ENCODE measurements at regions not wholly inside any gene's neighbourhood (a gene's known extent, or its start where the extent isn't known, plus 50 kb on each side); places are given as distances from the start of the nearest gene placed in this dataset.

DNA sequence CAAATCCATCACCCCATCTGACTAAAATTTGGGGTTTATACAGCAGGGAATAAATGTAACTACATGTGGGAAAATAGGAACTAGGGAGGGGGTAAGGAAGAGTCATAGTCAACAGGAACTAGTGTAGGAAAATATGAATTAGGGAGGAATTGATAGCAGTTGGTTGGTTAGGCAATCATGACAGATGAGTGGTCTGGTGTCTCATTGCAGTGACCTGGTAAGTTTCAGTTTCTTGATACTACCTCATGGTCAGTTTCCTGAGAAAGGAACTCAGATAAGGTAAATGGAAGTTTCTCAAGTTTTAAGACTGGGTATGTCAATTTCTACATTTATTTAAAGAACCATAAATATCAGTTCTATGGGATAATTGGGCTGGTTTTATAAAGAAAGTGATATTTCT is 442.3 kb downstream of the NPIPA7 start:
- no peaks in the 10 kb centered on the region for H3K36me3 ChIP-seq (ENCODE audit: low read depth)
- H3K27me3 ChIP-seq (replicated peaks; ENCODE audit: insufficient read depth), result no peaks in the 10 kb centered on the region
- no peak overlapping the region for H2AFZ ChIP-seq
- no peaks in the 10 kb centered on the region for H3K9me3 ChIP-seq (ENCODE audit: low read depth)
- no peaks in the 10 kb centered on the region for H3K4me1 ChIP-seq (ENCODE audit: insufficient read depth)
- no peaks in the 10 kb centered on the region for H3K79me2 ChIP-seq (ENCODE audit: insufficient read depth)
- H3K9ac ChIP-seq, result no peak overlapping the region
- H3K4me2 ChIP-seq (ENCODE audit: unreplicated experiment), result no peak overlapping the region
- H3K9me2 ChIP-seq (ENCODE audit: insufficient read depth), result no peaks in the 10 kb centered on the region
- DNase-seq, result no peak
- no peak overlapping the region for H3K27ac ChIP-seq
- H4K20me1 ChIP-seq (ENCODE audit: insufficient read depth), result no peaks in the 10 kb centered on the region
- in situ Hi-C loops (cut with MboI), result no loop called here
- TF ChIP-seq EZH2phosphoT487 (IDR thresholded peaks at IDR 0.05; ENCODE audit: insufficient read depth, low read depth) (no peak), EZH2 (IDR thresholded peaks at IDR 0.05; ENCODE audit: insufficient read depth, poor library complexity, severe bottlenecking) (no peak)
- H3K4me3 ChIP-seq, result no peak overlapping the region
- H3F3A ChIP-seq (ENCODE audit: insufficient read depth), result no peaks in the 10 kb centered on the region

DNA sequence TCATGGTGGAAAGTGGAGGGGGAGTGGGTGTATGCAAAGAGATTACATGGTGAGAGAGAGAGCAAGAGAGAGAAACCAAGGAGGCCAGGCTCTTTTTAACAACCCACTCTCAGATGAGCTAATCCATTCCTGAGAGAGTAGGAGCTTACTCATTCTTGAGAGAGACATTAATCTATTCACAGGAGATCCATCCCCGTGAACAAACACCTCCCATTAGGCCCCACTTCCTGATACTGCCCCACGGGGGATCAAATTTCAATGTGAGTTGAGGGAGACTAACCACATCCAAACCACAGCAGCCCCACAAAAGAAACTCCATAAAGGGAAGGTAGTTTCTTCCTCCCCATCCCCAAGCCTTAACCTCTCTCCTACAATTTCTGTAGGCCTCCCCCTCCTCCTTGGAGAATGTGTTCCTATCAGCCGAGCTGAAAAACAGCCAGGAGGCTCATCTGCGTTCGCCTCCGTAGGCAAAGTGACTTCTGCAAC is 450.0 kb downstream of the NPIPA7 start:
- TF ChIP-seq EZH2phosphoT487 (IDR thresholded peaks at IDR 0.05; ENCODE audit: insufficient read depth, low read depth), result no peak
- H3K36me3 ChIP-seq (ENCODE audit: low read depth), result no peaks in the 10 kb centered on the region
- no peaks in the 10 kb centered on the region for H3K27me3 ChIP-seq (replicated peaks; ENCODE audit: insufficient read depth)
- no peak overlapping the region for H3K27ac ChIP-seq
- H3F3A ChIP-seq (ENCODE audit: insufficient read depth), result no peaks in the 10 kb centered on the region
- H2AFZ ChIP-seq, result no peak overlapping the region
- no peaks in the 10 kb centered on the region for H4K20me1 ChIP-seq (ENCODE audit: insufficient read depth)
- H3K4me3 ChIP-seq, result no peak overlapping the region
- no peaks in the 10 kb centered on the region for H3K9me3 ChIP-seq (ENCODE audit: low read depth)
- DNase-seq, result no peak
- in situ Hi-C loops (cut with MboI), result no loop called here
- WGBS, 2 experiments (ENCODE audit: low coverage in 1 of 2, low lambda C conversion rate in 2 of 2, missing lambda C conversion rate in 2 of 2), result 37 to 41% methylated on average over 6 of the region's 6 CpGs
- H3K4me2 ChIP-seq (ENCODE audit: unreplicated experiment), result no peak overlapping the region
- no peaks in the 10 kb centered on the region for H3K4me1 ChIP-seq (ENCODE audit: insufficient read depth)
- H3K9me2 ChIP-seq (ENCODE audit: insufficient read depth), result no peaks in the 10 kb centered on the region
- H3K79me2 ChIP-seq (ENCODE audit: insufficient read depth), result no peaks in the 10 kb centered on the region
- no peak overlapping the region for H3K9ac ChIP-seq

DNA sequence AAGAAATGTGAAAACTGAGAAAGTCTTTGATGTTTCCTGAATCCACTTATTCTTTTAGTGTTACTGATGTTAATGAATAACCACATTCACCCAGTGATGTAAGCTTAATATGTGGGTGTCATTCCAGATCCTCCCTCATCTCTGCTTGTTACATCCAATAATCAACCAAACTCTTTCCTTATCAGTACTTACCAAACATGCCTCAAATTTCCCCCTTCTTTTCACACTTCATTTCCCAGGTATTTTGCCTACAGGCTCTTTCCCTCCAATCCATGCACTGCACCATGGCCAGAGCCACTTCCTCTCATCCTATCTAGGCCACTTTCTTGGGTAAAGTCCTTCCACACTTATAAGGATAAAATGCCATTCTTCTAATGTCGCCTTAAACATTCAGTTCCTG is 451.5 kb downstream of the NPIPA7 start:
- Histone ChIP-seq H3K4me1 (ENCODE audit: insufficient read depth) (no peaks in the 10 kb centered on the region), H3K4me2 (ENCODE audit: unreplicated experiment) (no peak overlapping the region), H3K9me2 (ENCODE audit: insufficient read depth) (no peaks in the 10 kb centered on the region), H3K9ac (no peak overlapping the region), H3F3A (ENCODE audit: insufficient read depth) (no peaks in the 10 kb centered on the region), H3K9me3 (ENCODE audit: low read depth) (no peaks in the 10 kb centered on the region), H3K36me3 (ENCODE audit: low read depth) (no peaks in the 10 kb centered on the region), H3K27me3 (replicated peaks; ENCODE audit: insufficient read depth) (no peaks in the 10 kb centered on the region), H3K79me2 (ENCODE audit: insufficient read depth) (no peaks in the 10 kb centered on the region), H2AFZ (no peak overlapping the region), H3K27ac (no peak overlapping the region), H4K20me1 (ENCODE audit: insufficient read depth) (no peaks in the 10 kb centered on the region), H3K4me3 (no peak overlapping the region)
- WGBS, 2 experiments (ENCODE audit: low coverage in 1 of 2, low lambda C conversion rate in 2 of 2, missing lambda C conversion rate in 2 of 2), result 15 to 24% methylated on average over 1 of the region's 1 CpG
- in situ Hi-C loops (cut with MboI), result no loop called here
- TF ChIP-seq EZH2 (IDR thresholded peaks at IDR 0.05; ENCODE audit: insufficient read depth, poor library complexity, severe bottlenecking) (no peak), EZH2phosphoT487 (IDR thresholded peaks at IDR 0.05; ENCODE audit: insufficient read depth, low read depth) (no peak)
- no peak for DNase-seq

DNA sequence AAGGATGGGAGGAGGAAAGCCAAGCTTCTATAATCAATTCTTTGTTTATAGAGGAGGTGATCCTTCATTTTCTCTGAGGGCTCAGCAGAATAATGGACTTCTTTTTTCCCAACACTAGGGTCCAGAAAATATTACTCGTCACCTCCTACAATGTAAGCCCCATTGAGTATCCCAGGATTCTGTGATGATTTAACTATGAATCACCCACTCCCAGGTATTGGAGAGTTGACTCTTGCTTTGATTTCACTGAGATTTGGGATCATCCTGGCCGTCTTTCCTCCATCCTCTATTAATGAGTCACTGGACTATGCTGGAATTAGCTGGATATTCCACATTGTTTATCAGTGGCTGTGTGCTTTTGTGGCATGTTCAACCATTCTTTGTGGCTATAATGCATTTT is 452.0 kb downstream of the NPIPA7 start:
- Histone ChIP-seq H3K4me2 (ENCODE audit: unreplicated experiment) (no peak overlapping the region), H3K36me3 (ENCODE audit: low read depth) (no peaks in the 10 kb centered on the region), H3K9ac (no peak overlapping the region), H3F3A (ENCODE audit: insufficient read depth) (no peaks in the 10 kb centered on the region), H3K79me2 (ENCODE audit: insufficient read depth) (no peaks in the 10 kb centered on the region), H3K4me1 (ENCODE audit: insufficient read depth) (no peaks in the 10 kb centered on the region), H4K20me1 (ENCODE audit: insufficient read depth) (no peaks in the 10 kb centered on the region), H3K9me2 (ENCODE audit: insufficient read depth) (no peaks in the 10 kb centered on the region), H2AFZ (no peak overlapping the region), H3K9me3 (ENCODE audit: low read depth) (no peaks in the 10 kb centered on the region), H3K27me3 (replicated peaks; ENCODE audit: insufficient read depth) (no peaks in the 10 kb centered on the region), H3K4me3 (no peak overlapping the region), H3K27ac (no peak overlapping the region)
- in situ Hi-C loops (cut with MboI), result no loop called here
- TF ChIP-seq EZH2phosphoT487 (IDR thresholded peaks at IDR 0.05; ENCODE audit: insufficient read depth, low read depth), result no peak
- no peak for TF ChIP-seq EZH2 (IDR thresholded peaks at IDR 0.05; ENCODE audit: insufficient read depth, poor library complexity, severe bottlenecking)
- WGBS, 2 experiments (ENCODE audit: low coverage in 1 of 2, low lambda C conversion rate in 2 of 2, missing lambda C conversion rate in 2 of 2), result 37 to 41% methylated on average over 2 of the region's 2 CpGs
- no peak for DNase-seq

DNA sequence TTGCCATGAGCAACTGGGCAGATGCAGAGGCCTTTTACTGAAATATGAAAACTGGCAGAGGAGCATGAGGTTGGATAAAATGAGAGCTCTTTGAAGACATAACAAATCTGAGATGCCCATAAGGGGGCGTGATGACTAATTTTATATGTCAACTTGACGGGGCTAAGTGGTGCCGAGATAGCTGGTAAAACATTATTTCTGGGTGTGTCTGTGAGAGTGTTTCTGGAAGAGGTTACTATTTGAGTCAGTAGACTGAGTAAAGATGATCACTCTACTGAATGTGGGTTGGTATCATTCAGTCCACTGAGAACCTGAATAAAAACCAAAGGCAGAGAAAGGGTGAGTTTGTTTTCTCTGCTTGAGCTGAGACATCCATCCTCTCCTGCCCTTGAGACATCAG is 454.2 kb downstream of the NPIPA7 start:
- no peak overlapping the region for H3K27ac ChIP-seq
- no peak for DNase-seq

More for the DNA sequence above, 454.2 kb downstream of the NPIPA7 start:
- H3F3A ChIP-seq (ENCODE audit: insufficient read depth), result no peaks in the 10 kb centered on the region
- no peaks in the 10 kb centered on the region for H3K36me3 ChIP-seq (ENCODE audit: low read depth)
- H3K9me3 ChIP-seq (ENCODE audit: low read depth), result no peaks in the 10 kb centered on the region
- no peaks in the 10 kb centered on the region for H3K79me2 ChIP-seq (ENCODE audit: insufficient read depth)
- H3K27me3 ChIP-seq (replicated peaks; ENCODE audit: insufficient read depth), result no peaks in the 10 kb centered on the region
- no peak overlapping the region for H3K9ac ChIP-seq
- no peak overlapping the region for H3K4me3 ChIP-seq
- H3K4me1 ChIP-seq (ENCODE audit: insufficient read depth), result no peaks in the 10 kb centered on the region
- WGBS, 2 experiments (ENCODE audit: low coverage in 1 of 2, low lambda C conversion rate in 2 of 2, missing lambda C conversion rate in 2 of 2), result 28 to 41% methylated on average over 3 of the region's 3 CpGs
- H3K9me2 ChIP-seq (ENCODE audit: insufficient read depth), result no peaks in the 10 kb centered on the region
- H3K4me2 ChIP-seq (ENCODE audit: unreplicated experiment), result no peak overlapping the region
- TF ChIP-seq EZH2phosphoT487 (IDR thresholded peaks at IDR 0.05; ENCODE audit: insufficient read depth, low read depth) (no peak), EZH2 (IDR thresholded peaks at IDR 0.05; ENCODE audit: insufficient read depth, poor library complexity, severe bottlenecking) (no peak)
- in situ Hi-C loops (cut with MboI), result no loop called here
- no peaks in the 10 kb centered on the region for H4K20me1 ChIP-seq (ENCODE audit: insufficient read depth)
- no peak overlapping the region for H2AFZ ChIP-seq
